Keratinocyte (primary cell): ENCODE measurements at regions not wholly inside any gene's neighbourhood (a gene's known extent, or its start where the extent isn't known, plus 50 kb on each side); places are given as distances from the start of the nearest gene placed in this dataset.

Experiments used
- DNase-seq: peaks from one replicate; pipeline ENCODE4 v3.0.0-alpha.2; 2011; ENCODE audit warnings: low read depth, missing footprints, low spot score
- FAIRE-seq: peaks from 2 replicates; lab custom pipeline; 2011; peaks lifted over from hg19 to GRCh38; lab: Jason Lieb, UNC
- H2AFZ ChIP-seq: 2 replicates; pipeline ENCODE4 v1.6.0; 2012; ENCODE audit warnings: low read length, control low read depth, inconsistent platforms; ENCODE audit not compliant: control insufficient read depth
- H3K27ac ChIP-seq: 2 replicates; pipeline ENCODE4 v1.5.1; 2011; ENCODE audit warnings: low read length; ENCODE audit not compliant: control insufficient read depth, insufficient read depth
- H3K27me3 ChIP-seq: 3 replicates; pipeline ENCODE4 v1.6.0; 2011; ENCODE audit warnings: low read length; ENCODE audit not compliant: control insufficient read depth, insufficient read depth; ENCODE audit errors: extremely low read depth
- H3K36me3 ChIP-seq, 2 experiments: 2 replicates in 1 of 2; 3 replicates in 1 of 2; pipeline ENCODE4 v1.5.1; 2011; ENCODE audit warnings: low read length in 2 of 2, mild to moderate bottlenecking in 1 of 2; ENCODE audit not compliant: control insufficient read depth in 2 of 2, insufficient read depth in 2 of 2; ENCODE audit errors: extremely low read depth in 1 of 2
- H3K4me1 ChIP-seq: 3 replicates; pipeline ENCODE4 v1.5.1; 2011; ENCODE audit warnings: low read length; ENCODE audit not compliant: control insufficient read depth, insufficient read depth; ENCODE audit errors: extremely low read depth
- H3K4me2 ChIP-seq: 3 replicates; pipeline ENCODE4 v1.6.0; 2011; ENCODE audit warnings: low read depth, low read length; ENCODE audit not compliant: control insufficient read depth, insufficient read depth; ENCODE audit errors: extremely low read depth
- H3K4me3 ChIP-seq, 3 experiments: fragments of 200-600 bp in 1 of 3; sonication (generic) in 1 of 3; 2 replicates in 2 of 3; 3 replicates in 1 of 3; pipeline ENCODE4 v1.5.1; 2011 to 2016; ENCODE audit warnings: low read length in 3 of 3, mild to moderate bottlenecking in 3 of 3, control low read depth in 2 of 3, inconsistent platforms in 1 of 3, low read depth in 1 of 3, mixed read lengths in 1 of 3, mixed run types in 1 of 3, moderate library complexity in 1 of 3; ENCODE audit not compliant: control insufficient read depth in 2 of 3, insufficient read depth in 2 of 3; ENCODE audit errors: extremely low read depth in 1 of 3
- H3K79me2 ChIP-seq: 2 replicates; pipeline ENCODE4 v1.6.0; 2012; ENCODE audit warnings: low read length; ENCODE audit not compliant: control insufficient read depth, insufficient read depth
- H3K9ac ChIP-seq: 3 replicates; pipeline ENCODE4 v1.6.0; 2011; ENCODE audit warnings: low read length; ENCODE audit not compliant: control insufficient read depth, insufficient read depth; ENCODE audit errors: extremely low read depth
- H3K9me1 ChIP-seq: 3 replicates; pipeline ENCODE4 v1.6.0; 2011; ENCODE audit warnings: low read length; ENCODE audit not compliant: control insufficient read depth, insufficient read depth; ENCODE audit errors: extremely low read depth
- H3K9me3 ChIP-seq: 2 replicates; pipeline ENCODE4 v1.5.1; 2012; ENCODE audit warnings: low read depth, low read length; ENCODE audit not compliant: control insufficient read depth
- H4K20me1 ChIP-seq: 3 replicates; pipeline ENCODE4 v1.6.0; 2011; ENCODE audit warnings: low read length; ENCODE audit not compliant: control insufficient read depth, insufficient read depth; ENCODE audit errors: extremely low read depth
- EZH2 ChIP-seq: IDR thresholded peaks from one replicate; pipeline ENCODE4 v1.6.1; 2012; ENCODE audit warnings: inconsistent platforms, mild to moderate bottlenecking, low read length, moderate library complexity
- dilution Hi-C: fragments of 300-500 bp; cut with MboI; formaldehyde crosslinking; loops from one replicate; pipeline ENCODE4 v1.7.0; 2020; ENCODE audit warnings: low sequenced_read_pairs; ENCODE audit not compliant: extremely low pct_ligation_motif_present
- TF ChIP-seq, protein P1 (sequence below), 3 experiments: IDR thresholded peaks in 1 of 3; conservative IDR thresholded peaks in 1 of 3; optimal IDR thresholded peaks in 1 of 3; 2 replicates in 2 of 3; 3 replicates in 1 of 3; pipeline versions ENCODE3 to v1.5.1; 2011; ENCODE audit warnings: low read length in 3 of 3, mild to moderate bottlenecking in 3 of 3, moderate library complexity in 2 of 3, control low read depth in 1 of 3, inconsistent platforms in 1 of 3; ENCODE audit not compliant: insufficient read depth in 2 of 3; ENCODE audit errors: extremely low read depth in 1 of 3

DNA sequence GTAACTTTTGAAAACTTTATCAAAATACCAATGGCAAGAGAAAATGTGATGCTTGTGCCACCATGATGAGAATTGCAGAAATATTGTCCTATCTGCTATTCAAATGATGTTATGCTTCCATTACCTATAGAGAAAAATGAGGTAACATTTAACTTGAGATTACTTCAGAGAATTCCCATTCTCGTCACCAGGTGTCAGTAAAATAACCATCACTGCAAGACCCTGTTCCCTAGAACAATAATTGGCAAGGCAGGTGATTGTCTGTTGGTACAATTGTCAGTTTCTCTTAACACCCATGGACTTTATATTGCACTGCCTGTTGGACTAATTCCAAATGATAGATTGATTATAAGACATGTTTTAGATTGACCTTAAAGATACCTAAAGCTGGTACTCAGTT is 179.9 kb downstream of the GABRG1 start:
- dilution Hi-C loops: no loop called here
- Histone ChIP-seq H3K4me1 (no peaks in the 10 kb centered on the region), H4K20me1 (no peaks in the 10 kb centered on the region), H3K27ac (no peak overlapping the region), H3K4me3 (no peak overlapping the region), H3K36me3 (no peaks in the 10 kb centered on the region), H3K9me1 (no peaks in the 10 kb centered on the region), H3K79me2 (no peaks in the 10 kb centered on the region), H3K4me2 (no peak overlapping the region), H3K27me3 (no peaks in the 10 kb centered on the region), H3K9me3 (no peaks in the 10 kb centered on the region), H3K9ac (no peak overlapping the region), H2AFZ (no peak overlapping the region)
- no peak for TF ChIP-seq EZH2
- TF ChIP-seq, protein P1, sequence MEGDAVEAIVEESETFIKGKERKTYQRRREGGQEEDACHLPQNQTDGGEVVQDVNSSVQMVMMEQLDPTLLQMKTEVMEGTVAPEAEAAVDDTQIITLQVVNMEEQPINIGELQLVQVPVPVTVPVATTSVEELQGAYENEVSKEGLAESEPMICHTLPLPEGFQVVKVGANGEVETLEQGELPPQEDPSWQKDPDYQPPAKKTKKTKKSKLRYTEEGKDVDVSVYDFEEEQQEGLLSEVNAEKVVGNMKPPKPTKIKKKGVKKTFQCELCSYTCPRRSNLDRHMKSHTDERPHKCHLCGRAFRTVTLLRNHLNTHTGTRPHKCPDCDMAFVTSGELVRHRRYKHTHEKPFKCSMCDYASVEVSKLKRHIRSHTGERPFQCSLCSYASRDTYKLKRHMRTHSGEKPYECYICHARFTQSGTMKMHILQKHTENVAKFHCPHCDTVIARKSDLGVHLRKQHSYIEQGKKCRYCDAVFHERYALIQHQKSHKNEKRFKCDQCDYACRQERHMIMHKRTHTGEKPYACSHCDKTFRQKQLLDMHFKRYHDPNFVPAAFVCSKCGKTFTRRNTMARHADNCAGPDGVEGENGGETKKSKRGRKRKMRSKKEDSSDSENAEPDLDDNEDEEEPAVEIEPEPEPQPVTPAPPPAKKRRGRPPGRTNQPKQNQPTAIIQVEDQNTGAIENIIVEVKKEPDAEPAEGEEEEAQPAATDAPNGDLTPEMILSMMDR (optimal IDR thresholded peaks at IDR 0.05 in 1 of 3, IDR thresholded peaks at IDR 0.05 in 1 of 3, conservative IDR thresholded peaks at IDR 0.05 in 1 of 3; ENCODE audit: extremely low read depth in 1 of 3, insufficient read depth in 2 of 3, low read length in 3 of 3): no peak
- DNase-seq: no peak
- no peak for FAIRE-seq

DNA sequence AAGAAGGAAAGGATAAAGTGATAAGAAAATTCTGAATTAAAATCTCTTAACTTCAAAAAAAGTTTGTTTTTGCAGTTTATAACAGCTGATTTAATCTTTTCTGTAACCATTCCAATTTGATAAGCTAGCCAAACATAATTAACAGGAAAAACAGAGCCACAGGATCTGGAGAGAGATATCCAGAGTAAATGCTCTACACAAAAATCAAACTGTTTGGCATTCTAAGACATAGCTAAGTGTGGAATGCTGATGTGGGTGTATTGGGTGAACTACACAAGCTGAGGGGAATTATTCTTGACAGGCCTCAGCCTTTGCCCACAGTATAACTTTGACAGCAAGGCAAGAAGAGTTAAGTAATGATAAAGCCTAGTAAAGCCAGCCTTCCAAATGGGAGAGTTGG is 184.8 kb downstream of the GABRG1 start:
- no peak overlapping the region for H3K9ac ChIP-seq
- no peak overlapping the region for H2AFZ ChIP-seq
- DNase-seq: no peak
- dilution Hi-C loops: no loop called here
- H3K36me3 ChIP-seq: no peaks in the 10 kb centered on the region
- H4K20me1 ChIP-seq: no peaks in the 10 kb centered on the region
- no peak for FAIRE-seq
- no peaks in the 10 kb centered on the region for H3K27me3 ChIP-seq
- H3K9me3 ChIP-seq: no peaks in the 10 kb centered on the region
- no peaks in the 10 kb centered on the region for H3K9me1 ChIP-seq
- H3K4me2 ChIP-seq: no peak overlapping the region
- no peaks in the 10 kb centered on the region for H3K79me2 ChIP-seq
- H3K27ac ChIP-seq: no peak overlapping the region
- TF ChIP-seq, protein P1 (optimal IDR thresholded peaks at IDR 0.05 in 1 of 3, IDR thresholded peaks at IDR 0.05 in 1 of 3, conservative IDR thresholded peaks at IDR 0.05 in 1 of 3; ENCODE audit: extremely low read depth in 1 of 3, insufficient read depth in 2 of 3, low read length in 3 of 3): no peak
- no peak overlapping the region for H3K4me3 ChIP-seq
- no peaks in the 10 kb centered on the region for H3K4me1 ChIP-seq
